Activated CD4-positive, alpha-beta memory T cell treated with anti-CD3 and anti-CD28 coated beads for 36 hours (primary cell): ENCODE measurements at regions not wholly inside any gene's neighbourhood (a gene's known extent, or its start where the extent isn't known, plus 50 kb on each side); places are given as distances from the start of the nearest gene placed in this dataset.

Experiments used
- CTCF ChIA-PET: fragments of 350-600 bp; sonication (Branson Sonifier 250); formaldehyde crosslinking; loops from one replicate; lab custom pipeline; 2021; ENCODE audit warnings: antibody characterized with exemption, inconsistent platforms; lab: Charles Lee
- POLR2A ChIA-PET: fragments of 350-600 bp; sonication (Branson Sonifier 250); formaldehyde crosslinking; loops from one replicate; lab custom pipeline; 2021; ENCODE audit warnings: antibody characterized with exemption; lab: Charles Lee
- DNase-seq: peaks from one replicate; pipeline ENCODE4 v3.0.0-alpha.2; 2020
- H3K27ac Mint-ChIP-seq: one replicate; pipeline ENCODE4 v1.8.0; 2021; ENCODE audit warnings: mixed read lengths
- H3K27me3 Mint-ChIP-seq: one replicate; pipeline ENCODE4 v1.8.0; 2021; ENCODE audit warnings: mixed read lengths
- H3K36me3 Mint-ChIP-seq: one replicate; pipeline ENCODE4 v1.8.0; 2021; ENCODE audit warnings: mixed read lengths
- H3K4me1 Mint-ChIP-seq: one replicate; pipeline ENCODE4 v1.8.0; 2021; ENCODE audit warnings: low read depth, mixed read lengths
- H3K4me3 Mint-ChIP-seq: one replicate; pipeline ENCODE4 v1.8.0; 2021; ENCODE audit warnings: mild to moderate bottlenecking, mixed read lengths
- H3K9me3 Mint-ChIP-seq: one replicate; pipeline ENCODE4 v1.8.0; 2021; ENCODE audit warnings: mixed read lengths
- intact Hi-C: fragments of 100-400 bp; cut with micrococcal nuclease; formaldehyde crosslinking; loops from one replicate; pipeline ENCODE4 v1.15.1; 2023

- H3K4me3 Mint-ChIP-seq = no peak overlapping the region
- ChIA-PET POLR2A (no interaction called here), CTCF (no interaction called here)
- intact Hi-C loops = no loop called here
- no peaks in the 10 kb centered on the region for H3K36me3 Mint-ChIP-seq
- no peak overlapping the region for H3K27ac Mint-ChIP-seq
- no peaks in the 10 kb centered on the region for H3K27me3 Mint-ChIP-seq
- peaks cover 3% of the 10 kb centered on the region for H3K9me3 Mint-ChIP-seq
- DNase-seq = no peak
- H3K4me1 Mint-ChIP-seq = no peaks in the 10 kb centered on the region
These were observed 144.4 kb upstream of the IRX2 start for GRCh38 chr5:2895876-2896275.

- no peak overlapping the region for H3K4me3 Mint-ChIP-seq
- H3K4me1 Mint-ChIP-seq = no peaks in the 10 kb centered on the region
- H3K27me3 Mint-ChIP-seq = no peaks in the 10 kb centered on the region
- ChIA-PET CTCF (no interaction called here), POLR2A (no interaction called here)
- intact Hi-C loops = no loop called here
- no peak overlapping the region for H3K27ac Mint-ChIP-seq
- no peaks in the 10 kb centered on the region for H3K36me3 Mint-ChIP-seq
- no peak for DNase-seq
- peaks cover 8% of the 10 kb centered on the region for H3K9me3 Mint-ChIP-seq
These were observed 143.7 kb upstream of the IRX2 start for GRCh38 chr5:2895196-2895595.

GRCh38 chr5:2894736-2895135 lies 143.3 kb upstream of the IRX2 start:
- H3K27ac Mint-ChIP-seq = no peak overlapping the region
- H3K4me1 Mint-ChIP-seq = no peaks in the 10 kb centered on the region
- no peak for DNase-seq
- intact Hi-C loops = no loop called here
- H3K9me3 Mint-ChIP-seq = peaks cover 12% of the 10 kb centered on the region
- ChIA-PET POLR2A (no interaction called here), CTCF (no interaction called here)
- H3K4me3 Mint-ChIP-seq = no peak overlapping the region
- H3K36me3 Mint-ChIP-seq = no peaks in the 10 kb centered on the region
- no peaks in the 10 kb centered on the region for H3K27me3 Mint-ChIP-seq

GRCh38 chr5:2894316-2894715 lies 142.8 kb upstream of the IRX2 start:
- intact Hi-C loops = no loop called here
- ChIA-PET POLR2A (no interaction called here), CTCF (no interaction called here)
- DNase-seq = no peak
- H3K27ac Mint-ChIP-seq = no peak overlapping the region
- H3K4me1 Mint-ChIP-seq = no peaks in the 10 kb centered on the region
- H3K4me3 Mint-ChIP-seq = no peak overlapping the region
- peaks cover 12% of the 10 kb centered on the region for H3K9me3 Mint-ChIP-seq
- H3K36me3 Mint-ChIP-seq = no peaks in the 10 kb centered on the region
- H3K27me3 Mint-ChIP-seq = no peaks in the 10 kb centered on the region

GRCh38 chr5:2892466-2893000 lies 141.1 kb upstream of the IRX2 start:
- Mint-ChIP-seq H3K4me3 (no peak overlapping the region), H3K9me3 (peaks cover 12% of the 10 kb centered on the region), H3K27me3 (no peaks in the 10 kb centered on the region), H3K27ac (no peak overlapping the region), H3K36me3 (no peaks in the 10 kb centered on the region), H3K4me1 (no peaks in the 10 kb centered on the region)
- intact Hi-C loops = no loop called here
- POLR2A ChIA-PET = no interaction called here
- DNase-seq = no peak
- CTCF ChIA-PET = no interaction called here

DNA sequence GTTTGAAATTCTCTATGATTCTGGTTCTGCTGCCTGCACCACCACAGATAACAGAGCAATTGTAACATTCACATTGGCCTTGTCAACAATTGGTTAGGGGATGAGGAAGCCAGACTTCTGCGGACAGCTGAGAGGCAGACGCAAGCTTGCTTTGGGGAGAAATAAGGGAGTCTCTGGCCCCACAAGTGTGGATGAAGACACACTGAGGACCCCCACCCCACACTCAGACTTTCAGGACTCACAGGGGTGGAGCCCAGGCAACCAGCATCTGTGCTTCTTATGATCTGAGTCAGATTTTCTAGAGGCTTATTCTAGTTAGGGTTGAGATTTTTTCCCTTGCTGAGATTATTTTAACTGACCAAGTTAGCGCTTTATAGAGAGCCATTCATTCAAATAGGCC lies 140.3 kb upstream of the IRX2 start:
- intact Hi-C loops = no loop called here
- POLR2A ChIA-PET = no interaction called here
- no peaks in the 10 kb centered on the region for H3K27me3 Mint-ChIP-seq
- no peak overlapping the region for H3K4me3 Mint-ChIP-seq
- H3K4me1 Mint-ChIP-seq = no peaks in the 10 kb centered on the region
- CTCF ChIA-PET = no interaction called here
- peaks cover 12% of the 10 kb centered on the region for H3K9me3 Mint-ChIP-seq
- no peak for DNase-seq
- no peaks in the 10 kb centered on the region for H3K36me3 Mint-ChIP-seq
- H3K27ac Mint-ChIP-seq = no peak overlapping the region

- H3K36me3 Mint-ChIP-seq = no peaks in the 10 kb centered on the region
- no peak overlapping the region for H3K4me3 Mint-ChIP-seq
- POLR2A ChIA-PET = no interaction called here
- DNase-seq = no peak
- peaks cover 12% of the 10 kb centered on the region for H3K9me3 Mint-ChIP-seq
- CTCF ChIA-PET = no interaction called here
- H3K4me1 Mint-ChIP-seq = no peaks in the 10 kb centered on the region
- intact Hi-C loops = no loop called here
- no peaks in the 10 kb centered on the region for H3K27me3 Mint-ChIP-seq
- no peak overlapping the region for H3K27ac Mint-ChIP-seq
These were observed 138.5 kb upstream of the IRX2 start for GRCh38 chr5:2890011-2890410.

DNA sequence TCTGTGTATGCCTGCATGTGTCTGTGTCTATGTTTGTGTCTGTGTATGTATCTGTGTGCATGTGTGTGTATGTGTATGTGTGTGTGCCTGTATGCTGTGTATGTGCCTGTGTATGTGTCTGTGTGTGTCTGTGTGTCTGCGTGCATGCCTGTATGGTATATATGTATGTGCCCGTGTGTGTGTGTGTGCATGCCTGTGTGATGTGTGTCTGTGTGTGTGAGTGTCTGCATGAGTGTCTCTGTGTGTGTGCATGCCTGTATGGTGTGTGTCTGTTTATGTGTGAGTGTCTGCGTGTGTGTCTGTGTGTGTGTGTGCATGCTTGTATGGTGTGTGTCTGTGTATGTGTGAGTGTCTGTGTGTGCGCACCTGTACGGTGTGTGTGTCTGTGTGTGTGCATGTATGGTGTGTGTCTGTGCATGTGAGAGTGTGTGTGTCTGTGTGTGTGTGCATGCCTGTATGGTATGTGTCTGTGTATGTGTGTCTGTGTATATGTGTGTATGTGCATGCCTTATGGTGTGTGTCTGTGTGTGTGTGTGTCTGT lies 137.1 kb upstream of the IRX2 start:
- Mint-ChIP-seq H3K27ac (no peak overlapping the region), H3K27me3 (no peaks in the 10 kb centered on the region), H3K36me3 (no peaks in the 10 kb centered on the region), H3K9me3 (peaks cover 15% of the 10 kb centered on the region), H3K4me1 (no peaks in the 10 kb centered on the region), H3K4me3 (no peak overlapping the region)
- POLR2A ChIA-PET = no interaction called here
- intact Hi-C loops = no loop called here
- CTCF ChIA-PET = no interaction called here
- no peak for DNase-seq

GRCh38 chr5:2887481-2888348 lies 136.2 kb upstream of the IRX2 start:
- no peaks in the 10 kb centered on the region for H3K4me1 Mint-ChIP-seq
- H3K27me3 Mint-ChIP-seq = no peaks in the 10 kb centered on the region
- H3K36me3 Mint-ChIP-seq = no peaks in the 10 kb centered on the region
- H3K4me3 Mint-ChIP-seq = no peak overlapping the region
- ChIA-PET CTCF (no interaction called here), POLR2A (no interaction called here)
- intact Hi-C loops = no loop called here
- no peak overlapping the region for H3K27ac Mint-ChIP-seq
- H3K9me3 Mint-ChIP-seq = peaks cover 15% of the 10 kb centered on the region
- no peak for DNase-seq

- Mint-ChIP-seq H3K4me1 (no peaks in the 10 kb centered on the region), H3K27ac (no peak overlapping the region), H3K27me3 (no peaks in the 10 kb centered on the region), H3K9me3 (peaks cover 13% of the 10 kb centered on the region), H3K36me3 (no peaks in the 10 kb centered on the region), H3K4me3 (no peak overlapping the region)
- ChIA-PET CTCF (no interaction called here), POLR2A (no interaction called here)
- intact Hi-C loops = no loop called here
- no peak for DNase-seq
These were observed 135.1 kb upstream of the IRX2 start for GRCh38 chr5:2886531-2886930.

- ChIA-PET CTCF (no interaction called here), POLR2A (no interaction called here)
- no peak overlapping the region for H3K4me3 Mint-ChIP-seq
- no peaks in the 10 kb centered on the region for H3K36me3 Mint-ChIP-seq
- no peaks in the 10 kb centered on the region for H3K4me1 Mint-ChIP-seq
- H3K27ac Mint-ChIP-seq = no peak overlapping the region
- peaks cover 16% of the 10 kb centered on the region for H3K9me3 Mint-ChIP-seq
- intact Hi-C loops = no loop called here
- no peak for DNase-seq
- H3K27me3 Mint-ChIP-seq = no peaks in the 10 kb centered on the region
These were observed 132.3 kb upstream of the IRX2 start for GRCh38 chr5:2883771-2884170.

DNA sequence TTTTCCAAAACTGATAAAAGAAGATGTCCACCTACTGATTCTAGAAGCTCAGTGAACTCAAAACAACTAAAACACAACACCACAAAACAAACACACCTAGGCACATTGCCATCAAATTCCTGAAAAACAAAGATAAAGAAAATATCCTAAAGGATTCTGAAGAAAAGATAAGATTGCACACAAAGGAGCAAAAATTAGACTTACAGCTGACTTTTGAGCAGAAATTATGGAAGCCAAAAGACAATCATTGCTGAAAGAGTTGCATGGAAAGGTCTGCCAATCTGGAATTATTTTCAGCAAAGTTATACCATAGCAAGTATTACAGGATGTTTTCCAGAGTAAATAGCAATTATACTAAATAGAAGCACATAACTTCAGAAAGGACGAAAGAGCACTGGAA lies 128.2 kb upstream of the IRX2 start:
- no peaks in the 10 kb centered on the region for H3K4me1 Mint-ChIP-seq
- no peak for DNase-seq
- H3K36me3 Mint-ChIP-seq = no peaks in the 10 kb centered on the region
- H3K27me3 Mint-ChIP-seq = no peaks in the 10 kb centered on the region
- no peak overlapping the region for H3K4me3 Mint-ChIP-seq
- ChIA-PET CTCF (no interaction called here), POLR2A (no interaction called here)
- H3K27ac Mint-ChIP-seq = no peak overlapping the region
- H3K9me3 Mint-ChIP-seq = peaks cover 27% of the 10 kb centered on the region
- intact Hi-C loops = no loop called here

DNA sequence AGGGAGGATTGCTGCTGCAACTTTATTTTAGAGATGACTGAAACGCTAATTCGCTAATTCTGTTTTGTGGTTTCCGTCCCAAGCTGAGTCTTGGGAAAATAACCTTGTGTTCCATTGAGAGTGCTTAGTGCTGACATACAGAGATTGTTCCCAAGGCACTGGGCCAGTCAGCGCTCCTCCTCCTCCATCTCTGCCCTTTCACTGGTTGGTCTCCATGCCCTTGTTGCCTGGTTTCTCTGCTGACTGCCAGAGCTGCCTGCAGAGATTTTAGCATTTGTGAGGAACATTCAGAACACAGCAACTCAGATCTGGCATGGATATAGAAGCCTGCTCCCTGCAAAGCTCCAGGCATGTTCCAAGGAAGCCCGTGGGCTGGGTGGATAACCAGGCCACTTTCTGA lies 126.0 kb upstream of the IRX2 start:
- H3K27me3 Mint-ChIP-seq = no peaks in the 10 kb centered on the region
- POLR2A ChIA-PET = no interaction called here
- peaks cover 24% of the 10 kb centered on the region for H3K9me3 Mint-ChIP-seq
- no peak overlapping the region for H3K27ac Mint-ChIP-seq
- intact Hi-C loops = no loop called here
- H3K4me3 Mint-ChIP-seq = no peak overlapping the region
- H3K36me3 Mint-ChIP-seq = no peaks in the 10 kb centered on the region
- DNase-seq = no peak
- CTCF ChIA-PET = no interaction called here
- no peaks in the 10 kb centered on the region for H3K4me1 Mint-ChIP-seq
